ENCODE measurements at regions not wholly inside any gene's neighbourhood (a gene's known extent, or its start where the extent isn't known, plus 50 kb on each side); places are given as distances from the start of the nearest gene placed in this dataset.
"Not testable (repeated sequence)": the region's sequence is repeated elsewhere in the genome, so short reads cannot be mapped to it uniquely, and the experiment has no call there.

DNA sequence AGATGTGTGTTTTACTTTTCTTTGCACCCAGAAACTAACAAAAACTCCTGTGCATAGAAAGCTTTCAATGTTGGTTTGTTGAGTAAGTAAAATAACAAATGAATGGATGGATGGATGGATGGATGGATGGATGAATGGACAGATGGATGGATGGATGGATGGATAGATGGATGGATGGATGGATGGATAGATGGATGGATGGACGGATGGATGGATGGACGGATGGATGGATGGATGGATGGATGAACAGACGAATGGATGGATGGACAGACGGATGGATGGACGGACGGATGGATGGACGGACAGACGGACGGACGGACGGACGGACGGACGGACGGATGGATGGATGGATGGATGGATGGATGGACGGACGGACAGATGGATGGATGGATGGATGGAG is 181.7 kb downstream of the C6orf118 start:
- TF ChIP-seq, protein P1, sequence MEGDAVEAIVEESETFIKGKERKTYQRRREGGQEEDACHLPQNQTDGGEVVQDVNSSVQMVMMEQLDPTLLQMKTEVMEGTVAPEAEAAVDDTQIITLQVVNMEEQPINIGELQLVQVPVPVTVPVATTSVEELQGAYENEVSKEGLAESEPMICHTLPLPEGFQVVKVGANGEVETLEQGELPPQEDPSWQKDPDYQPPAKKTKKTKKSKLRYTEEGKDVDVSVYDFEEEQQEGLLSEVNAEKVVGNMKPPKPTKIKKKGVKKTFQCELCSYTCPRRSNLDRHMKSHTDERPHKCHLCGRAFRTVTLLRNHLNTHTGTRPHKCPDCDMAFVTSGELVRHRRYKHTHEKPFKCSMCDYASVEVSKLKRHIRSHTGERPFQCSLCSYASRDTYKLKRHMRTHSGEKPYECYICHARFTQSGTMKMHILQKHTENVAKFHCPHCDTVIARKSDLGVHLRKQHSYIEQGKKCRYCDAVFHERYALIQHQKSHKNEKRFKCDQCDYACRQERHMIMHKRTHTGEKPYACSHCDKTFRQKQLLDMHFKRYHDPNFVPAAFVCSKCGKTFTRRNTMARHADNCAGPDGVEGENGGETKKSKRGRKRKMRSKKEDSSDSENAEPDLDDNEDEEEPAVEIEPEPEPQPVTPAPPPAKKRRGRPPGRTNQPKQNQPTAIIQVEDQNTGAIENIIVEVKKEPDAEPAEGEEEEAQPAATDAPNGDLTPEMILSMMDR (IDR thresholded peaks at IDR 0.05; ENCODE audit: poor library complexity, severe bottlenecking): not testable (repeated sequence)
- TF ChIP-seq EZH2 (IDR thresholded peaks at IDR 0.05; ENCODE audit: borderline replicate concordance, insufficient read depth, low read length, poor library complexity, severe bottlenecking); POLR2AphosphoS5 (IDR thresholded peaks at IDR 0.05); EP300 (conservative IDR thresholded peaks at IDR 0.05; ENCODE audit: poor library complexity, severe bottlenecking); TAF1 (IDR thresholded peaks at IDR 0.05; ENCODE audit: low read depth); RAD21 (conservative IDR thresholded peaks at IDR 0.05); MXI1 (conservative IDR thresholded peaks at IDR 0.05; ENCODE audit: poor library complexity, severe bottlenecking); SMC3 (conservative IDR thresholded peaks at IDR 0.05; ENCODE audit: poor library complexity): not testable (repeated sequence)
- TF ChIP-seq, protein P2, sequence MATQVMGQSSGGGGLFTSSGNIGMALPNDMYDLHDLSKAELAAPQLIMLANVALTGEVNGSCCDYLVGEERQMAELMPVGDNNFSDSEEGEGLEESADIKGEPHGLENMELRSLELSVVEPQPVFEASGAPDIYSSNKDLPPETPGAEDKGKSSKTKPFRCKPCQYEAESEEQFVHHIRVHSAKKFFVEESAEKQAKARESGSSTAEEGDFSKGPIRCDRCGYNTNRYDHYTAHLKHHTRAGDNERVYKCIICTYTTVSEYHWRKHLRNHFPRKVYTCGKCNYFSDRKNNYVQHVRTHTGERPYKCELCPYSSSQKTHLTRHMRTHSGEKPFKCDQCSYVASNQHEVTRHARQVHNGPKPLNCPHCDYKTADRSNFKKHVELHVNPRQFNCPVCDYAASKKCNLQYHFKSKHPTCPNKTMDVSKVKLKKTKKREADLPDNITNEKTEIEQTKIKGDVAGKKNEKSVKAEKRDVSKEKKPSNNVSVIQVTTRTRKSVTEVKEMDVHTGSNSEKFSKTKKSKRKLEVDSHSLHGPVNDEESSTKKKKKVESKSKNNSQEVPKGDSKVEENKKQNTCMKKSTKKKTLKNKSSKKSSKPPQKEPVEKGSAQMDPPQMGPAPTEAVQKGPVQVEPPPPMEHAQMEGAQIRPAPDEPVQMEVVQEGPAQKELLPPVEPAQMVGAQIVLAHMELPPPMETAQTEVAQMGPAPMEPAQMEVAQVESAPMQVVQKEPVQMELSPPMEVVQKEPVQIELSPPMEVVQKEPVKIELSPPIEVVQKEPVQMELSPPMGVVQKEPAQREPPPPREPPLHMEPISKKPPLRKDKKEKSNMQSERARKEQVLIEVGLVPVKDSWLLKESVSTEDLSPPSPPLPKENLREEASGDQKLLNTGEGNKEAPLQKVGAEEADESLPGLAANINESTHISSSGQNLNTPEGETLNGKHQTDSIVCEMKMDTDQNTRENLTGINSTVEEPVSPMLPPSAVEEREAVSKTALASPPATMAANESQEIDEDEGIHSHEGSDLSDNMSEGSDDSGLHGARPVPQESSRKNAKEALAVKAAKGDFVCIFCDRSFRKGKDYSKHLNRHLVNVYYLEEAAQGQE (IDR thresholded peaks at IDR 0.05; ENCODE audit: borderline replicate concordance): not testable (repeated sequence)

Data from neural cell (in vitro differentiated cells).